ENCODE measurements at regions not wholly inside any gene's neighbourhood (a gene's known extent, or its start where the extent isn't known, plus 50 kb on each side); places are given as distances from the start of the nearest gene placed in this dataset.
"Not testable (repeated sequence)": the region's sequence is repeated elsewhere in the genome, so short reads cannot be mapped to it uniquely, and the experiment has no call there.

DNA sequence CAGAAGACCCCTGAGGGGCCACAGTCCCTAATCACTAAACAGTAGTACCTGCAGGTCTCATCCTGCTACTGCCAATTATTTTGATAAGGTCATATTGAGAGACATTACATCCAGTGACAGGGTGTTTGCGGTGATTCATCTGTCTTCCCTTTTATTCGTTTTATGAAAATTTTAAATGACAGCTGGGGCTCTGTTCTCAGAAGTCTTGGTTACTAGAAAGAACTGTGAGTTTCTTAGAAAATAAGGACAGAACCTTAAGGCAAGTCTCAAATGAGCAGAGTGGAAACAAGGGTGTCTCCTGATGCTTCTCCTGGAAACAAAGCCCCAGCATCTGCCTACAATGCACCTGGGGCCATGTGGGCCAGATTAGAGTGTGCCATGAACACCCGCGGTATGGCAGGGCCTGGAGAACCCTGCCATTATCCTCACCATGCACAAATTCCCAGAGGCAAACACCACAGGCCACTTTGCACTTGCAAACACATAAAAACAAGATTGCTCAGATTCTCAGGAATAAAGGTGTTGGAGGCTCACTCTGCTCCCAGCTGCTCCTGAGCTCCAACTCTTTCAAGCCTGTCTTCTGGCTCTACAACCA is 66.3 kb upstream of the IQSEC1 start:
- no peaks in the 10 kb centered on the region for H3K79me2 ChIP-seq (ENCODE audit: control insufficient read depth, low read length)
- no peak overlapping the region for H3K4me3 ChIP-seq (ENCODE audit: low read length)
- no peak overlapping the region for H3K4me2 ChIP-seq (ENCODE audit: low read length)
- no peak overlapping the region for H3K27ac ChIP-seq (ENCODE audit: low read depth, low read length)
- H3K9me3 ChIP-seq (ENCODE audit: control insufficient read depth, insufficient read depth, low read length): no peaks in the 10 kb centered on the region
- no peaks in the 10 kb centered on the region for H3K9me2 ChIP-seq (replicated peaks; ENCODE audit: control insufficient read depth, low read length)
- H3F3A ChIP-seq (ENCODE audit: control insufficient read depth, insufficient read depth): no peaks in the 10 kb centered on the region
- H3K4me1 ChIP-seq (ENCODE audit: control insufficient read depth, low read length): no peaks in the 10 kb centered on the region
- peaks cover 3% of the 10 kb centered on the region; the same call in 1 of the 2 replicates for H4K20me1 ChIP-seq (ENCODE audit: control insufficient read depth, insufficient read depth, low read depth, low read length)
- peaks cover 2% of the 10 kb centered on the region for H3K27me3 ChIP-seq (ENCODE audit: control insufficient read depth, low read length)
- H3K36me3 ChIP-seq (ENCODE audit: control insufficient read depth, low read length): no peaks in the 10 kb centered on the region
- TF ChIP-seq, protein P1, sequence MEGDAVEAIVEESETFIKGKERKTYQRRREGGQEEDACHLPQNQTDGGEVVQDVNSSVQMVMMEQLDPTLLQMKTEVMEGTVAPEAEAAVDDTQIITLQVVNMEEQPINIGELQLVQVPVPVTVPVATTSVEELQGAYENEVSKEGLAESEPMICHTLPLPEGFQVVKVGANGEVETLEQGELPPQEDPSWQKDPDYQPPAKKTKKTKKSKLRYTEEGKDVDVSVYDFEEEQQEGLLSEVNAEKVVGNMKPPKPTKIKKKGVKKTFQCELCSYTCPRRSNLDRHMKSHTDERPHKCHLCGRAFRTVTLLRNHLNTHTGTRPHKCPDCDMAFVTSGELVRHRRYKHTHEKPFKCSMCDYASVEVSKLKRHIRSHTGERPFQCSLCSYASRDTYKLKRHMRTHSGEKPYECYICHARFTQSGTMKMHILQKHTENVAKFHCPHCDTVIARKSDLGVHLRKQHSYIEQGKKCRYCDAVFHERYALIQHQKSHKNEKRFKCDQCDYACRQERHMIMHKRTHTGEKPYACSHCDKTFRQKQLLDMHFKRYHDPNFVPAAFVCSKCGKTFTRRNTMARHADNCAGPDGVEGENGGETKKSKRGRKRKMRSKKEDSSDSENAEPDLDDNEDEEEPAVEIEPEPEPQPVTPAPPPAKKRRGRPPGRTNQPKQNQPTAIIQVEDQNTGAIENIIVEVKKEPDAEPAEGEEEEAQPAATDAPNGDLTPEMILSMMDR (IDR thresholded peaks at IDR 0.05; ENCODE audit: low read depth, low read length, poor library complexity, severe bottlenecking): no peak
- TF ChIP-seq EZH2phosphoT487 (IDR thresholded peaks at IDR 0.05; ENCODE audit: borderline replicate concordance, low read length): no peak

DNA sequence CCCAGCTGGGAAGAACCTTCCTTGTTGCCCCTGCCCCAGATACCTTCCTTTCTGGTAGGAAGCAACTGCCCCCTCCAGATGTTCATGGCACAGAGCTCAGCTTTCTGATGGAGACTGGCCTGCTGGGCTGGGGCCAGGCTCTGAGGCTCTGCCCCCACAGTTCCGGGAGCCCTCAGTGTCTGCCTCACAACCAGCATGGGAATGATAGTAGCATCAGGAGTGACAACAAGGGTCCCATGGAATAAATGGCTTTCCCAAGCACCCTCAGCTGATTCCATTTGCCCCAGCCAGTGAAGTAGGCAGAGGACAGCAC is 65.6 kb upstream of the IQSEC1 start:
- H3K4me3 ChIP-seq (ENCODE audit: low read length): no peak overlapping the region

DNA sequence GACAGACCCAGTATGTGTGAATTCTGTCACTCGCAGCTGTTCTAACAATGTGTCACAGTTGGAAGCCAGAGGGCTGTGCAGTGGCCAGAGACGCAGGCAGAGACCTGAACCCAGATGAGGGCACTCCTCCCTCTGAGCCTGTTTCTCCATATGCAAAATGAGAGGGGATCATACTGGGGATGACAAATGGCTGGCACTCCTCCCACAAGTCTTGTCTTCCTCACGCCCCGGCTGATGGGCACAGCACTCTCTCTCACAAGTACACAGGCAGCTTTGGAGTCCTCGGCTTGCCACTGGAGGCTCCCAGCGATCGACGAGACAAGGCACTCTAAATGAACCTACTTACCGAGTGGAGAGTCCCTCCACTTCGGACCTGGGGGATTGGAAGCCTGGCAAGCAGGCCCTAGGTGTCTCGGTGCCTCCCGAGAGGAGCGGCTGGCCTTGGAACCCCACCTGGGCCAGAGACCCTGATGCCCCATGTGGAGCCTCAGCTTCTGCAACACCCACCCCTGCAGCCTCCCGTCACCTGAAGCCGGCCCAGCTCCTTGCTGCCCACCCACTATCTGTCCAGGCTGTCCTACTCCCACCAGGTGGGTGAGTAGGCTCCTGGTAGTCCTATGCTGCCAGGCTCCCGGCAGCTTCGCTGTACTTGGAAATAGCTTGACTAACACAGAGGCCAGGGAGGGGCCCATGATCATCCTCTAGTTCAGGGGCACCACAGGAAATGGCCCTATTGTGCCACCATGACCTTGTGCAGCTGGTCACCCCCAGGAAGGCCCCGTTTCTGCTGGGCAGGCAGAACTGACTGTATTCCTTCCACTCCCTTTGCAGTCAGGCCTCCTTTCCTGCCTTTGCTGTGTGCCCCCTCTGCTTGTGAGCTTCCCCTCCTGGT is 65.0 kb upstream of the IQSEC1 start:
- peaks cover 4% of the 10 kb centered on the region for H3K27me3 ChIP-seq (ENCODE audit: control insufficient read depth, low read length)

More for the DNA sequence above, 65.6 kb upstream of the IQSEC1 start:
- Histone ChIP-seq H3K9me2 (replicated peaks; ENCODE audit: control insufficient read depth, low read length) (no peaks in the 10 kb centered on the region), H4K20me1 (ENCODE audit: control insufficient read depth, insufficient read depth, low read depth, low read length) (peaks cover 3% of the 10 kb centered on the region; the same call in 1 of the 2 replicates), H3K4me2 (ENCODE audit: low read length) (no peak overlapping the region), H3K27ac (ENCODE audit: low read depth, low read length) (no peak overlapping the region), H3K9me3 (ENCODE audit: control insufficient read depth, insufficient read depth, low read length) (no peaks in the 10 kb centered on the region), H3K79me2 (ENCODE audit: control insufficient read depth, low read length) (no peaks in the 10 kb centered on the region), H3K4me1 (ENCODE audit: control insufficient read depth, low read length) (no peaks in the 10 kb centered on the region), H3F3A (ENCODE audit: control insufficient read depth, insufficient read depth) (no peaks in the 10 kb centered on the region), H3K27me3 (ENCODE audit: control insufficient read depth, low read length) (peaks cover 2% of the 10 kb centered on the region), H3K36me3 (ENCODE audit: control insufficient read depth, low read length) (no peaks in the 10 kb centered on the region)
- TF ChIP-seq EZH2phosphoT487 (IDR thresholded peaks at IDR 0.05; ENCODE audit: borderline replicate concordance, low read length): no peak
- TF ChIP-seq, protein P1 (IDR thresholded peaks at IDR 0.05; ENCODE audit: low read depth, low read length, poor library complexity, severe bottlenecking): no peak

DNA sequence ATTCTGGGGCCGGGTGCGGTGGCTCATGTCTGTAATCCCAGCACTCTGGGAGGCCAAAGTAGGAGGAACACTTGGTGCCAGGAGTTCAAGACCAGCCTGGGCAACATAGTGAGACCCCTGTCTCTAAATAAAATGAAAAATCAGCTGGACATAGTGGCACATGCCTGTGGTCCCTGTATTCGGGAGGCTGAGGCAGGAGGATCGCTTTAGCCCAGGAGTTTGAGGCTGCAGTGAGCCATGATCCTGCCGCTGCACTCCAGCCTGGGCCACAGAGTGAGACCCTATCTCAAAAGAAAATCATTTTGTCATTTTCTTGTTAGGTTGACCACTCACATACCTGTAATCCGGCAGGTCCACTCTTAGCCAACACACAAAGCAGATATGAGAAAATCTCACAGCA is 63.6 kb upstream of the IQSEC1 start:
- not testable (repeated sequence) for H3F3A ChIP-seq (ENCODE audit: control insufficient read depth, insufficient read depth); H3K27ac ChIP-seq (ENCODE audit: low read depth, low read length); H3K27me3 ChIP-seq (ENCODE audit: control insufficient read depth, low read length); H3K4me3 ChIP-seq (ENCODE audit: low read length); H4K20me1 ChIP-seq (ENCODE audit: control insufficient read depth, insufficient read depth, low read depth, low read length); H3K9me3 ChIP-seq (ENCODE audit: control insufficient read depth, insufficient read depth, low read length); H3K4me1 ChIP-seq (ENCODE audit: control insufficient read depth, low read length); H3K36me3 ChIP-seq (ENCODE audit: control insufficient read depth, low read length); H3K4me2 ChIP-seq (ENCODE audit: low read length); H3K79me2 ChIP-seq (ENCODE audit: control insufficient read depth, low read length); H3K9me2 ChIP-seq (replicated peaks; ENCODE audit: control insufficient read depth, low read length)

More for the DNA sequence above, 65.0 kb upstream of the IQSEC1 start:
- Histone ChIP-seq H3K4me1 (ENCODE audit: control insufficient read depth, low read length) (no peaks in the 10 kb centered on the region), H3K4me2 (ENCODE audit: low read length) (no peak overlapping the region), H3K9me2 (replicated peaks; ENCODE audit: control insufficient read depth, low read length) (no peaks in the 10 kb centered on the region), H3K9me3 (ENCODE audit: control insufficient read depth, insufficient read depth, low read length) (no peaks in the 10 kb centered on the region), H3F3A (ENCODE audit: control insufficient read depth, insufficient read depth) (no peaks in the 10 kb centered on the region), H3K27ac (ENCODE audit: low read depth, low read length) (no peak overlapping the region), H4K20me1 (ENCODE audit: control insufficient read depth, insufficient read depth, low read depth, low read length) (peaks cover 3% of the 10 kb centered on the region; the same call in 1 of the 2 replicates), H3K36me3 (ENCODE audit: control insufficient read depth, low read length) (no peaks in the 10 kb centered on the region), H3K4me3 (ENCODE audit: low read length) (no peak overlapping the region), H3K79me2 (ENCODE audit: control insufficient read depth, low read length) (no peaks in the 10 kb centered on the region)
- TF ChIP-seq, protein P1 (IDR thresholded peaks at IDR 0.05; ENCODE audit: low read depth, low read length, poor library complexity, severe bottlenecking): no peak
- no peak for TF ChIP-seq EZH2phosphoT487 (IDR thresholded peaks at IDR 0.05; ENCODE audit: borderline replicate concordance, low read length)
